HG03575 (cell line): ENCODE measurements at regions not wholly inside any gene's neighbourhood (a gene's known extent, or its start where the extent isn't known, plus 50 kb on each side); places are given as distances from the start of the nearest gene placed in this dataset.

Experiments used
- ATAC-seq: cut with Tn5 transposase; IDR thresholded peaks from one replicate; pipeline ENCODE4 v1.9.1; 2021; ENCODE audit not compliant: unreplicated experiment, insufficient number of reproducible peaks, low FRiP score; ENCODE audit errors: extremely low read depth

- ATAC-seq = no peak
These were observed 147.1 kb upstream of the SASH1 start for GRCh38 chr6:148195511-148195910.

GRCh38 chr6:148199584-148199983 lies 143.1 kb upstream of the SASH1 start:
- ATAC-seq = no peak

- ATAC-seq = no peak
These were observed 142.3 kb upstream of the SASH1 start for GRCh38 chr6:148200293-148200692.

- ATAC-seq = no peak
These were observed 141.9 kb upstream of the SASH1 start for GRCh38 chr6:148200781-148201180.

- ATAC-seq = no peak
These were observed 139.2 kb upstream of the SASH1 start for GRCh38 chr6:148203281-148203925.

- ATAC-seq = peak; percentile 99
These were observed 138.7 kb upstream of the SASH1 start for GRCh38 chr6:148203970-148204369.

GRCh38 chr6:148208298-148208697 lies 134.3 kb upstream of the SASH1 start:
- ATAC-seq = no peak

GRCh38 chr6:148211777-148212324 lies 130.8 kb upstream of the SASH1 start:
- no peak for ATAC-seq

- ATAC-seq = no peak
These were observed 130.3 kb upstream of the SASH1 start for GRCh38 chr6:148212366-148212765.

- no peak for ATAC-seq
These were observed 129.3 kb upstream of the SASH1 start for GRCh38 chr6:148213366-148213765.

GRCh38 chr6:148214667-148215066 lies 128.0 kb upstream of the SASH1 start:
- ATAC-seq = no peak

- no peak for ATAC-seq
These were observed 125.6 kb upstream of the SASH1 start for GRCh38 chr6:148217051-148217450.

- ATAC-seq = no peak
These were observed 124.7 kb upstream of the SASH1 start for GRCh38 chr6:148217921-148218320.

GRCh38 chr6:148218542-148219258 lies 123.9 kb upstream of the SASH1 start:
- no peak for ATAC-seq

GRCh38 chr6:148221196-148221979 lies 121.2 kb upstream of the SASH1 start:
- no peak for ATAC-seq

GRCh38 chr6:148222376-148222775 lies 120.3 kb upstream of the SASH1 start:
- no peak for ATAC-seq

GRCh38 chr6:148222846-148223245 lies 119.8 kb upstream of the SASH1 start:
- ATAC-seq = no peak

- ATAC-seq = no peak
These were observed 119.2 kb upstream of the SASH1 start for GRCh38 chr6:148223424-148223842.

GRCh38 chr6:148225871-148226270 lies 116.8 kb upstream of the SASH1 start:
- no peak for ATAC-seq

GRCh38 chr6:148226284-148226683 lies 116.4 kb upstream of the SASH1 start:
- no peak for ATAC-seq
